G401 (cell line): ENCODE measurements at regions not wholly inside any gene's neighbourhood (a gene's known extent, or its start where the extent isn't known, plus 50 kb on each side); places are given as distances from the start of the nearest gene placed in this dataset.
A peak's percentile ranks its signal among the peaks of the same experiment; 100 is the strongest.
"Not testable (repeated sequence)": the region's sequence is repeated elsewhere in the genome, so short reads cannot be mapped to it uniquely, and the experiment has no call there.

Experiments
- DNase-seq: peaks from one replicate; pipeline ENCODE4 v3.0.0-alpha.2; 2015; ENCODE audit warnings: low spot score
- in situ Hi-C: cut with HindIII; loops from 2 replicates; pipeline ENCODE4 v1.10.0; 2016; ENCODE audit warnings: low sequenced_read_pairs, mixed read lengths

DNA sequence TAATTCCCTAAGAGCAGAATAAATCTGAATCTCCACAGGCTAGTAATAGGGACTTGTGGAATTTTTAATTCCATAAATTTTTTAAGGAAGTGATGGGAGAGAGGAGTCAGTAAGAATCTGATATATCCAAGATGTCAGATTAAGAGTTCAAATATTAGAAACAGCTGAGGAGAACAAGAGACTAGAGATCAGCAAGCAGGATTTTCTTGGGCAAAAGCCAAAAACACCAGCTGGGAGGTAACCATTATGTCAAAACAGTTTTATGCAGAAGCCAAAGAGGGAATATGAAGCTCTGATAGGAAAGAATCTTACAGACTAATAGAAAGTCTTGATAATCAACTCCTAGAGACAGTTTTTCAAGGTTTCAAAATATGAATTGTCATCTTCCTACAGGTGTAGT lies 72.2 kb upstream of the RBPJ start:
- DNase-seq = peak; percentile 50
- in situ Hi-C loops = no loop called here

DNA sequence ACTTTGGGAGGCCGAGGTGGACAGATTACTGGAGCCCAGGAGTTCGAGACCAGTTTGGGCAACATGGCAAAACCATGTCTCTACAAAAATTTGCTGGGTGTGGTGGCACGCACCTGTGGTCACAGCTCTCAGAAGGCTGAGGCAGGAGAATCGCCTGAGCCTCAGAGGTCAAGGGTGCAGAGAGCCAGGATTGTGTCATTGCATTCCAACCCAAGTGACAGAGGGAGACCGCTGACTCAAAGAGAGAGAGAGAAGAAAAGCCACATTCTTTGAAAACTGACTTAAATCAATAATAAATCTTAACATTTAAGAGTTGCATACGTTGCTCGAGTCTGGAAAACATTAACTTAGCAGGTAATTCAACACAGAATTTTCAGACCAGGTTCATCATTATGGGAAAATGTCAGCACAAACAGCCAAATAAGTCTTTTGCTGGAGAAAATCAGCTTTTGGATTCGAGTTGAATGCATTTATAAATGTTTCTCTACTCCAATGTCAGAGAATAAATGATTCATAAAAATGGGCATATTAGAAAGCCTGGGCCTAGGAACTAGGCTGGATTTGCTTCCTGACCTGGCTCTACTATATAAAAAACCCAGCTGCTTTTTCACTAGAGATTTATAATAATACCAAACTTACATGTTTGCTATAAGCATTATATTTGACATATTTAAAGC lies 68.3 kb upstream of the RBPJ start:
- DNase-seq = no peak
- in situ Hi-C loops = no loop called here

GRCh38 chr4:26253968-26254367 lies 66.8 kb upstream of the RBPJ start:
- in situ Hi-C loops = no loop called here
- DNase-seq = no peak

GRCh38 chr4:26255989-26256388 lies 64.8 kb upstream of the RBPJ start:
- no peak for DNase-seq
- in situ Hi-C loops = no loop called here

- in situ Hi-C loops, DNase-seq: not testable (repeated sequence)
Observed at GRCh38 chr4:26257444-26257843, 63.4 kb upstream of the RBPJ start.

GRCh38 chr4:26257850-26258249 lies 63.0 kb upstream of the RBPJ start:
- no peak for DNase-seq
- in situ Hi-C loops = no loop called here

DNA sequence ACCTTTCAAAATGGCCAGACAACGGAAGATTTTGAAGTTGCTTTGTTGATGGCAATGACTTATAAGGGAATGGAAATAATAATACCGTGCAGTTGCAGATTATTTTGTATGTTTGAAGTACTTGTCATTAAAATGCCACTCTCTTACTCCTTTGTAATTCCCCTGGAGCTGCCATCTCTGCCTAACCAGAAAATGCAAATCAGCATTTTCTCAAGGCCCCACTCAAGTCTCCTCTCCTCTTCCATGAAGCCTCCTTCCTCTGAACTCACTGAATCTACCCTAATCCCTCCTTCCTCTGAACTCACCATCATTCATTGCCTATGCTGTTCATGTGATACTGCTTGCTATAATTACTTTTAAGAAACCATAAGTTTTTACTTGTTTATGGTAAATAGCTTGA lies 60.2 kb upstream of the RBPJ start:
- in situ Hi-C loops = no loop called here

GRCh38 chr4:26261405-26261804 lies 59.4 kb upstream of the RBPJ start:
- no peak for DNase-seq
- in situ Hi-C loops = no loop called here

More for the DNA sequence above, 60.2 kb upstream of the RBPJ start:
- no peak for DNase-seq

- DNase-seq = no peak
Observed at GRCh38 chr4:26263165-26263564, 57.6 kb upstream of the RBPJ start.

DNA sequence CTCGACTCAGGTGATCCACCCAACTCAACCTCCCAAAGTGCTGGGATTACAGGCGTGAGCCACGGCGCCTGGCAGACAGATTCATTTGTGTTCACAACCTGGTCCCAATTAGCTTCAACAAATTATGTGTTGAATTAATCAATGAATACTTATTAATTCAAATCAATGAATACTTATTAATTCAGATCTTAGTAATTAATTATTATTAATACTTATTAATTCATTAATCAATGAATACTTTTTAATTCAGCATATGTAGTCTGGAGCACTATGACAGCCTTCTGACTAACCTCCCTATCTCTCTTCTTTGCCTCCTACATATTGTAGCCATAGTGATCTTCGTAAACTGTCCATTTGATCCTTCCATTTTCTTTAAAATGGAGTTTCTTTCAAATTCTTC lies 56.7 kb upstream of the RBPJ start:
- no peak for DNase-seq
- in situ Hi-C loops = no loop called here

More at GRCh38 chr4:26263165-26263564, 57.6 kb upstream of the RBPJ start:
- in situ Hi-C loops = no loop called here

- in situ Hi-C loops = no loop called here
- DNase-seq = no peak
Observed at GRCh38 chr4:26267087-26267486, 53.7 kb upstream of the RBPJ start.

DNA sequence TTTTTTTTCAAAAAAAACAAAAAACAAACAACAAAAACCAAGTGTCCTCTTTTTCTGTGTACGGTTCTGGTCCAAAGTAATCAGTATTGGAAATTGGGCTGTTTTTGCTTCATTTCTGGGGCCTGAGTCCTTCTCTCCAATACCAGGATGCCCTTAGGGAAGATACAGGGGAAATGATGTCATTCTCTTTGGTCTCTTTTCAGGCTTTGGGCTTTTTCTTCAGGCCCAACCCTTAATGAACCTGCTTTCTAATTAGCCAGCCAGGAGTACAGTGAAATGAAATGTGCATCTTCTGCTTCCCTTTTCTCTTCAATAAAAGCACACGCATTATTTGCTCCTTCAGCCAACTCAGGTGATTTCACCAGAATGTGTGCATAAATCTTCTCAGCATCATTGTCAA lies 52.6 kb upstream of the RBPJ start:
- no peak for DNase-seq
- in situ Hi-C loops = no loop called here

DNA sequence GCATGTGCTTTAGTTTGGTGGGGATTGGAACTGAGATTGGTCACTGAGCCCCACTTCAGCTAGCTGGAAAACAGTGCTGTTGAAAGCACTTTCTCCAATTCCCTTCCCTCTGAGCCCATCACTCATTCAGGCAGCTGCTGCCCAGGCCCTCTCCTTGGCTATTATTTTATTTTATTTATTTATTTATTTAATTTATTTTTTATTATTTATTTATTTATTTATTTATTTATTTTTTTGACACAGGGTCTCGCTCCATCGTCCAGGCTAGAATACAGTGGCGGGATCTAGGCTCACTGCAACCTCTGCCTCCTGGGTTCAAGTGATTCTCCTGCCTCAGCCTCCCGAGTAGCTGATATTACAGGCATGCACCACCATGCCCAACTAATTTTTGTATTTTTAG lies 51.8 kb upstream of the RBPJ start:
- in situ Hi-C loops = no loop called here
- no peak for DNase-seq
